GM23248 (cell line): ENCODE measurements at regions not wholly inside any gene's neighbourhood (a gene's known extent, or its start where the extent isn't known, plus 50 kb on each side); places are given as distances from the start of the nearest gene placed in this dataset.

Experiments used
- DNase-seq: peaks from one replicate; pipeline ENCODE4 v3.0.0-alpha.2; 2015
- H2AFZ ChIP-seq: fragments of 200-600 bp; sonication (generic); 2 replicates; pipeline ENCODE4 v1.6.1; 2016; ENCODE audit warnings: antibody characterized with exemption
- H3F3A ChIP-seq: fragments of 200-600 bp; sonication (generic); 2 replicates; pipeline ENCODE4 v1.6.1; 2016; ENCODE audit warnings: mild to moderate bottlenecking, antibody characterized with exemption, mixed run types; ENCODE audit not compliant: insufficient read depth
- H3K27ac ChIP-seq: fragments of 200-600 bp; sonication (generic); 2 replicates; pipeline ENCODE4 v1.5.1; 2016; ENCODE audit warnings: mild to moderate bottlenecking
- H3K27me3 ChIP-seq: fragments of 200-600 bp; sonication (generic); replicated peaks from 2 replicates; pipeline ENCODE4 v1.6.1; 2016; ENCODE audit warnings: mild to moderate bottlenecking; ENCODE audit not compliant: insufficient read depth
- H3K36me3 ChIP-seq: fragments of 200-600 bp; sonication (generic); 2 replicates; pipeline ENCODE4 v1.6.1; 2016; ENCODE audit warnings: low read depth, mild to moderate bottlenecking
- H3K4me1 ChIP-seq: fragments of 200-600 bp; sonication (generic); 2 replicates; pipeline ENCODE4 v1.6.1; 2016; ENCODE audit warnings: mild to moderate bottlenecking; ENCODE audit not compliant: insufficient read depth
- H3K4me2 ChIP-seq: fragments of 200-600 bp; sonication (generic); one replicate; pipeline ENCODE4 v1.6.1; 2016; ENCODE audit warnings: mild to moderate bottlenecking; ENCODE audit not compliant: unreplicated experiment
- H3K4me3 ChIP-seq: fragments of 200-600 bp; sonication (generic); 2 replicates; pipeline ENCODE4 v1.5.1; 2016; ENCODE audit warnings: mild to moderate bottlenecking
- H3K79me2 ChIP-seq: fragments of 200-600 bp; sonication (generic); 2 replicates; pipeline ENCODE4 v1.6.1; 2016; ENCODE audit warnings: mild to moderate bottlenecking; ENCODE audit not compliant: insufficient read depth
- H3K9ac ChIP-seq: fragments of 200-600 bp; sonication (generic); 2 replicates; pipeline ENCODE4 v1.6.1; 2016; ENCODE audit warnings: mild to moderate bottlenecking
- H3K9me2 ChIP-seq: fragments of 200-600 bp; sonication (generic); 2 replicates; pipeline ENCODE4 v1.6.1; 2016; ENCODE audit warnings: mixed run types, mild to moderate bottlenecking, moderate library complexity; ENCODE audit not compliant: insufficient read depth
- H3K9me3 ChIP-seq: fragments of 200-600 bp; sonication (generic); one replicate; pipeline ENCODE4 v1.6.1; 2017; ENCODE audit warnings: low read depth
- H4K20me1 ChIP-seq: fragments of 200-600 bp; sonication (generic); 2 replicates; pipeline ENCODE4 v1.6.0; 2016; ENCODE audit not compliant: insufficient read depth
- EZH2 ChIP-seq: fragments of 200-600 bp; sonication (generic); IDR thresholded peaks from 2 replicates; pipeline ENCODE4 v1.6.1; 2018; ENCODE audit warnings: antibody characterized with exemption, mild to moderate bottlenecking; ENCODE audit not compliant: insufficient read depth, poor library complexity, severe bottlenecking
- EZH2phosphoT487 ChIP-seq: fragments of 200-600 bp; sonication (generic); IDR thresholded peaks from 2 replicates; pipeline ENCODE4 v1.6.1; 2018; ENCODE audit warnings: antibody characterized with exemption, moderate library complexity, mild to moderate bottlenecking, low read depth; ENCODE audit not compliant: insufficient read depth
- WGBS, 2 experiments: methylation state at CpG; one replicate each; pipeline ENCODE4 v1.1.6; 2015 to 2017; ENCODE audit warnings: low lambda C conversion rate in 2 of 2, low coverage in 1 of 2; ENCODE audit errors: missing lambda C conversion rate in 2 of 2; 5-methylcytosine and 5-hydroxymethylcytosine counted together
- in situ Hi-C: fragments of 300-500 bp; cut with MboI; formaldehyde crosslinking; loops from 2 replicates; pipeline ENCODE4 v1.15.0; 2020

DNA sequence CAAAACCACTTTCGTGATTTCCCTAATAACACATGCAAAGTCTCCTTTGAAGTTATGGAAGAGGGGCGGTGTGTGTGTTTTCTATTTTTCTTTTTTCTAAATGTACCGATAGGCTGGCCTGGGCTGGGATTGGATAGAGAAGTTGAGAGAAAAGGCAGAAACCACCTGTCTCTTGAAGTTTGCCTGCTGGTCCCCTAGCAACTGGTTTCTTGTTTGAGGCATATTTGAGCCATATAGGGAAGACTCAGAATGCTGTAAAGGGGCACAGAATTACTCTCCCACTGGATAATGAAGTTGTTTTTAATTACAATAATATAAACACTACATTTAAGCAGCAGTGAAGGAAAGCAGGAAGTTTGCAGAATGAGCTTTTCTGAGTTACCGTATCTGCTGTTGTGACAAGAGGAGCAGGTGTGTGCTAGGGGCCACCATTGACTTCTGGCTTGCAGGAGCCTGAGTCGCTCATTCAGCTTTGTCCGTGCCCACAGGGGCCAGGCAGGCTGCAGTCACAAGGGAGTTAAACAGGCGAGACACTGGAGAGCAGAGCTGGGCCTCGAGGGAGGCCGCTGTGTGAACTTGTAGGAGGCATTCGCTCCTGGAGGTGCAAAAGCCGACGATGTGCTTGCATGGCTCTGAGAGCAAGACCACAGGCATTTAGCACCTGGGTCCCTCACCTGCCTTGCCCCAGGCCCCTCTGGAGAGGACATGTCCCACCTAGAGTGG is 173.8 kb upstream of the RGS6 start:
- 79 to 84% methylated on average over 12 of the region's 12 CpGs for WGBS, 2 experiments
- Histone ChIP-seq H3K4me2 (no peak overlapping the region), H3K27me3 (no peaks in the 10 kb centered on the region), H3K79me2 (no peaks in the 10 kb centered on the region), H3K27ac (no peak overlapping the region), H3K4me1 (0 out of 2 replicates have a peak, but pooled peaks cover under 1% of the 10 kb centered on the region), H3K9me3 (no peaks in the 10 kb centered on the region), H3K4me3 (no peak overlapping the region), H2AFZ (no peak overlapping the region), H4K20me1 (no peaks in the 10 kb centered on the region), H3K9me2 (no peaks in the 10 kb centered on the region), H3K9ac (no peak overlapping the region), H3F3A (no peaks in the 10 kb centered on the region), H3K36me3 (no peaks in the 10 kb centered on the region)
- no peak for TF ChIP-seq EZH2phosphoT487
- TF ChIP-seq EZH2: no peak
- DNase-seq: no peak
- in situ Hi-C loops: loop anchor here (25.0 kb wide), 1 partner anchor 621 kb away; no protein-coding TSS in a partner anchor

DNA sequence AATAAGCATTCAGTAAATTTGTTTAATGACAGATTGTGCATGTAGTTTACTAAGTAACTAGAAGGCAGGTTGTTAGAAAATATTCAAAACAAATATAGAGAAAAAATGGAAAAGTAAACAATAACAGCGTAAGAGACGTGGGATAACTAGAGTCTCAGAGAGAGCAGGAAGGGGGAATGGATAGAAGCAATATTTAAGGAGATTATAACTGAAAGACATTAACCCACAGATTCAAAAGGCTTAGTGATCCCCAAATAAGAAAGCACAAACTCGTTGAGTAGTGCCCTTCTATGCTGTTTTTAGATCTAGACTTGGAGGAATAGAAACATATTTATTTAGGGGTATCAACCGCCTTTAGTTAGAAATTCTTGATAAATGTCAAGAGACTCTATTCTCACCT is 169.7 kb upstream of the RGS6 start:
- Histone ChIP-seq H3K9me2 (no peaks in the 10 kb centered on the region), H3F3A (no peaks in the 10 kb centered on the region), H3K36me3 (no peaks in the 10 kb centered on the region), H3K4me3 (no peak overlapping the region), H4K20me1 (no peaks in the 10 kb centered on the region), H3K4me1 (0 out of 2 replicates have a peak, but pooled peaks cover 3% of the 10 kb centered on the region), H3K4me2 (no peak overlapping the region), H3K9me3 (no peaks in the 10 kb centered on the region), H3K27me3 (no peaks in the 10 kb centered on the region), H2AFZ (no peak overlapping the region), H3K9ac (no peak overlapping the region), H3K79me2 (no peaks in the 10 kb centered on the region), H3K27ac (no peak overlapping the region)
- no peak for TF ChIP-seq EZH2
- no peak for TF ChIP-seq EZH2phosphoT487
- WGBS, 2 experiments: 54 to 55% methylated on average over 4 of the region's 4 CpGs
- DNase-seq: no peak
- in situ Hi-C loops: loop anchor here (25.0 kb wide), 1 partner anchor 625 kb away; no protein-coding TSS in a partner anchor

DNA sequence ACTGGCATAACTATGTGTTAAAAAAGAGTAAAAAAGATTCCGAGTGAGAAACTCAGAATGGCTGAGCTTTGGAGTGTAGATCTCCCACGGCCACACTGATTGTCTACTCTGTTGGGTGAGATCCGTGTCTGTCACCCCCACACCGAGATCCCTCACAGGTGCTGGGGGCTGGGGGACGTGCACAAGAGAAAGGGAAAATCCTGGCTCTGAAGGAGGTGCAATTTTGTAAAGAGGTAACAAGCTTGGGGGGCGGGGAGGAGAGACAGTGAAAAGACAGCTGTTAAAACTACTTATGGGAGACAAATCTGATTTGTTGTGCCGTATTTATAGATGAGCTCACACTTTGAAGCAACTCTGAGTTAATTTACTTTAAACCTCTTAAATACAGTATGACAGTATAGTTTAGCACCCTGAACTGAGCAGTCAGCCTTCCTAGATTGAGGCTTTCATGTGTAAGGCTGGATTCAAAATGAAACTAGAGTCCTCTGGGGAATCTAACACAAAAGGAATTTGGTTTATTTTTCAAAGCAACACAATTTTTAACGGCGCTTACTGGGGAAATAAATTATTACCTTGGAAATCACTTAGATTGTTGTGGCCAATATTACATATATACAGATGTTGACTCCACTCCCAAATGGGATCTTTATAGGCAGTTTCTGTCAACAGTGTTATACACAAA is 167.4 kb upstream of the RGS6 start:
- Histone ChIP-seq H3K9ac (peak overlapping the region; percentile 20), H3K79me2 (no peaks in the 10 kb centered on the region), H3K9me3 (no peaks in the 10 kb centered on the region), H3K4me1 (0 out of 2 replicates have a peak, but pooled peaks cover 3% of the 10 kb centered on the region), H2AFZ (peak overlapping the region; percentile 81), H3K4me2 (peak overlapping the region; percentile 57), H3K36me3 (no peaks in the 10 kb centered on the region), H3K4me3 (peak overlapping the region; percentile 60), H4K20me1 (no peaks in the 10 kb centered on the region), H3K27ac (no peak overlapping the region), H3K27me3 (no peaks in the 10 kb centered on the region), H3F3A (no peaks in the 10 kb centered on the region), H3K9me2 (no peaks in the 10 kb centered on the region)
- peak; percentile 41 for DNase-seq
- TF ChIP-seq EZH2phosphoT487: no peak
- no peak for TF ChIP-seq EZH2
- 14% methylated on average over 9 of the region's 9 CpGs for WGBS, 2 experiments
- in situ Hi-C loops: loop anchor here (25.0 kb wide), 1 partner anchor 628 kb away; no protein-coding TSS in a partner anchor

DNA sequence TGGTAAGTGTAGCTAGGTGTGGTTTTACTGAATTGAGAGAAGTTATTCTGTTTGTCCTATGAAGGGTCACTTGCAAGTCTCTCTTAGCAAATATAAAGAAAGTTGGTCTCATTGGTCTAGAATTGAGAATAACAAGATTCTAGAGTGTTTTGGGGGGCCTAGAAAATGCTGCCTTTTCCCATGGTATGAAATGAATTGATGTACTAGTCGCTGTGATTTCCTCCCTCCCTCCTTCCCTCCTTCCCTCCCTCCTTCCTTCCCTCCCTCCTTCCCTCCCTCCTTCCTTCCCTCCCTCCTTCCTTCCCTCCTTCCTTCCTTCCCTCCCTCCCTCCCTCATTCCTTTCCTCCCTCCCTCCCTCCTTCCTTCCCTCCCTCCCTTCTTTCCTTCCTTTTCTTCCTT is 166.7 kb upstream of the RGS6 start:
- H3K36me3 ChIP-seq: no peaks in the 10 kb centered on the region
- WGBS, 2 experiments: 31% methylated on average over 1 of the region's 1 CpG; no CpG with 5 or more reads in 1 of the 2 experiments
- no peak for DNase-seq

More for the DNA sequence above, 166.7 kb upstream of the RGS6 start:
- Histone ChIP-seq H3K9me3 (no peaks in the 10 kb centered on the region), H2AFZ (peak overlapping the region; percentile 81), H3K4me1 (0 out of 2 replicates have a peak, but pooled peaks cover 3% of the 10 kb centered on the region), H3K27ac (no peak overlapping the region), H3K4me3 (peak overlapping the region; percentile 60; the same call in 1 of the 2 replicates), H4K20me1 (no peaks in the 10 kb centered on the region), H3K9ac (peak overlapping the region; percentile 20; the same call in 1 of the 2 replicates), H3K27me3 (no peaks in the 10 kb centered on the region), H3K79me2 (no peaks in the 10 kb centered on the region), H3F3A (no peaks in the 10 kb centered on the region), H3K4me2 (peak overlapping the region; percentile 57), H3K9me2 (no peaks in the 10 kb centered on the region)
- TF ChIP-seq EZH2: no peak
- TF ChIP-seq EZH2phosphoT487: no peak
- in situ Hi-C loops: loop anchor here (25.0 kb wide), 1 partner anchor 628 kb away; no protein-coding TSS in a partner anchor
